GM18907 (cell line): ENCODE measurements at regions not wholly inside any gene's neighbourhood (a gene's known extent, or its start where the extent isn't known, plus 50 kb on each side); places are given as distances from the start of the nearest gene placed in this dataset.
"Not testable (repeated sequence)": the region's sequence is repeated elsewhere in the genome, so short reads cannot be mapped to it uniquely, and the experiment has no call there.

ENCODE experiments used
- ATAC-seq: cut with Tn5 transposase; IDR thresholded peaks from one replicate; pipeline ENCODE4 v1.9.1; 2021; ENCODE audit warnings: mild to moderate bottlenecking, moderate library complexity; ENCODE audit not compliant: unreplicated experiment

DNA sequence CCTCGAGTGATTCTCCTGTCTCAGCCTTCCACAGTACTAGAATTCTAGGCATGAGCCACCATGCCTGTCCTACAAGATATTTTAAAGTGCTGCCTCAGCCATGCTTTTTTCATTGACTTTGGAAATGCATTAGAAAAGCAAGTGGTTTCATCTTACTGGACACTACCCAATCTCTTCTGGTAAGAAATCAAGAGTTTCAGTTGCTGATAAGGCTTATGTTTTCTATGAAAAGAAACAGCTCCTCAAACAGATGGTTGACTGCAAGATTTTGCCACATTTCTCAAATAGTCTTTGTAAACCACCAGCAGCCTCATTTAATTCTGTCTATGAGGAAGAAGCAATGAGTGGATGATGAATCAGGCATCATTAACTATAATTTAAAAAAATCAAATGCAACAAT, 264.5 kb upstream of the LRP1B start:
- no peak for ATAC-seq

DNA sequence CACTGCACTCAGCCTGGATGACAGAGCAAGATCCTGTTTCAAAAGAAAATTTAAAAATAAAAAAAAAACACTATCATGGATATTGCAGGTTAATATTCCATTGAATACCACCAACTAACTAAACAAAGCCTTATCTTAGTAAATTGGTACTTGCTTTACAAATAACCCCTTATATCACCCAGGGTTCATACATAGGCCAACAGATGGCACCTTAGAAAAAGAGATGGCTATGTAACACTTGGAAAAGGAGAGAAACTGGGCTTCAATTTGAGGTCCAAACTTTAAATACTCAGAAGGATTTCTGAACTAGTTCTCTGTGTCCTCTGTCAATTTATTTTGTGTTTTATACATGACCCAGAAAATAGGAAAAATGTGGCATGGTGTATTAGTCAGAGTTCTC, 249.6 kb upstream of the LRP1B start:
- no peak for ATAC-seq

DNA sequence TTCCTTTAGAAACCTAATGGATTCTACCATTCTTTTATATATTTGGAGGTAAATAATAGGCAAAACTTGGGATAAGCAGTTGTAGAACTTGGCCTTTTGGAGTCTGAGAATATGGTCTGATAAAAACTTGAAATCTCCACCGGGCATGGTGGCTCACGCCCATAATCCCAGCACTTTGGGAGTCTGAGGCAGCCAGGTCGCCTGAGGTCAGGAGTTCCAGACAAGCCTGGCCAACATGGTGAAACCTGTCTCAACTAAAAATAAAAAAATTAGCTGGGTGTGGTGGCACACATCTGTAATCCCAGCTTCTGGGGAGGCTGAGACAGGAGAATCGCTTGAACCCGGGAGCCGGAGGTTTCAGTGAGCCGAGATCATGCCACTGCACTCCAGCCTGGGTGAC, 231.3 kb upstream of the LRP1B start:
- ATAC-seq, result not testable (repeated sequence)

DNA sequence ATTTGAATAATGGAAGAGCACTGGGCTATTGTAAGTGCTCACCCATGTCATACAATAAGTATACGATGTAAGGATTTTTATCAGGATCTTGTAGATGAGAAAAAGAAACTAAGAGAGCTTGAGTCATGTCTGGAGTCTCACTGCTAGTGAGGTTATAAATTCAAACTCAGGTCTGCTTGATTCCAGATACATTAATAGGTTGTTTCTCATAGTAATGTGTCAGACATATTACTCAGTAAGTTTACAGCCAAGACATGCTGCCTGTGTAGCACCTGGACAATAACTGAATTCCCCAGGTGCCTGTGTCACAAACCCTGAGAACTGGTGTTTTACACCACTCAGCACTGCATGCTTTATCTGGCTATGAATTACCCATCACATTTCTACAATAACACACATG, 216.9 kb upstream of the LRP1B start:
- no peak for ATAC-seq

DNA sequence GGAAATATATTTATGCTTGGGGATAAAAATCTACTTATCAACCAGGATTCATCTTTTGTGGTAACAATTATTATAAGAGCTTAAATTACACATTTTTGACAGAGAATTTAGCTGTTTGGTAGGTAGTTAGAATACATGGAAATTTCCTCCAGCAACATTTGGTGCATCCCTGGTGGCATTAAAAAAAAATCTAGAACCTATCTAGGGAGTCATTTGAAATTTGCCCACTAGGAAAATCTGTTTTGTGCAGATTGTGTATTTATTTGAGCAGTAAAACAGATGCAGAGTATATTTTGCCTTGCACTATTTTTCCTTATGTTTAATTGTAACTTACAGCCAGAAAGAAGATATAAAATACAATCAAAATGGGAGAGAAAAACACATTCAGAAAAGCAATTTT, 208.4 kb upstream of the LRP1B start:
- no peak for ATAC-seq

DNA sequence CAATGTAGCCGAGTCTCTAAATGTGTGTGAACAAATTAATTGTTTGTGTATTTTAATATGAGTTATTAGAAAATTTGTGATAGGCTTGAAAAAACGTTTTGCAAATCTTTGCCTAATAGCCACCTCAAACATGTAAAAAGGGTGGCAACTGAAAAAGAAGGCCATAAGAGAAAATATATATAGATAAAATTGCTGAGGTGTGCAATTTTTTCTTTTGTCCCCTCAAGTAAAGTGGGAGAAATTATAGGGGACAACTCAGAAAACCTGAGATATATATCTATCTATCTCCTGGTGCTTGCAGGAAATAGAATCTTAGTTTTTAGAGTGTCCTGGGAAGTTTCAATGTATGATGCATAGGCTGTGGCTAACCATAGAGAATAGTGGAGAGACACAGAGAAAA, 201.4 kb upstream of the LRP1B start:
- ATAC-seq, result no peak

DNA sequence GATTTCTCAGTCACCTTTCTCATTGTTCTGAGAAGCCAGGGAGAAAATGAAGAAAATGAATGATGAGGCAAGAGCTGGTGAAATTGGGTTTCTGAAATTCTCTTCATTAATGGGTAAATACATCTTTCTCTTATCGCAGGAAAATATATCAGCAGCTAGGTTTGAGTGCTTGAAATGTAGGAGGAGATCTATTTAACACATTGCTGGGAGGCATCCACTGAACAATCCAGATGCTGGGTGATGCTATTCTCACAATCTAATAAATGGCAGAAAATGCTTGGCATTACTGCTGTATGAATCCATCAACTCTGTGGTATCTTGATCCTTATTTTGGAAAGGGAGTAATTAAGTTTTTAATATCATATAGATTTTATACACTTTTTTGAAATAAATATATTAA, 199.6 kb upstream of the LRP1B start:
- no peak for ATAC-seq

DNA sequence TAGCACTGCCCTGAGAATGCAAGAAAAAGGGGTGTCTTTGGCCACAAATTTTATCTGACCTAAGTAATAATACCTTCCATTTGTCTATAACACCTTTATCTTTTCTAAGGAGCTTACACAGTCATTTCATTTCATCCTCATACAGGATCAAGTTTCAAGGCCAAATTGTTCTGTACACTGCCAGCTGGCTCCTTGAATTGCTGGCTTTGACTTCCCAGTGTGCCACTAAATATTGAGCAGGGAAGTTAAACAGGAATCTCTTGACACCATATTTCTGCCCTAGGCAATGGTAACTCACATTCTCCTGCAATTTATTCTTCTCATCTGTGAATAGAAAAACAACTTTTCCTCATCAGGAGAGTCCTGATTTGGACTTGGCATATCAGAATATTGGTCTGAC, 195.1 kb upstream of the LRP1B start:
- no peak for ATAC-seq

DNA sequence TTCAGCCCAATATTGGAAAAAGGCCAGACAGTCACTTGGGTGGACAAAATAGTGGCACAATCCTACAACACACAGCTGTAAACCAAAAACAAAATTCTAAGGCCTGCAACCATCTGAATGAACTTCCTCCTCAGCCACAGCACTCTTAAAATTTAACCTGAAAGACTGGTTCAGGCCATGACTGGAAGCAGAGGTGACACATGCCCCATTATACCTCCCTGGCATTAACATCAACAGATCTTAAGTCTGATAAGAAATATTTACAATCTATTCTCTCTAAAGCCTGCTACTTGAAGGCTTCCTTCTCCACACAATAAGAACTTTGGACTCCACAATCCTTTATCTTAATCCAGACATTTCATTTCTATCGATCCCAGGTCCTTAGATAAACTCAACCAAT, 192.4 kb upstream of the LRP1B start:
- ATAC-seq, result no peak

DNA sequence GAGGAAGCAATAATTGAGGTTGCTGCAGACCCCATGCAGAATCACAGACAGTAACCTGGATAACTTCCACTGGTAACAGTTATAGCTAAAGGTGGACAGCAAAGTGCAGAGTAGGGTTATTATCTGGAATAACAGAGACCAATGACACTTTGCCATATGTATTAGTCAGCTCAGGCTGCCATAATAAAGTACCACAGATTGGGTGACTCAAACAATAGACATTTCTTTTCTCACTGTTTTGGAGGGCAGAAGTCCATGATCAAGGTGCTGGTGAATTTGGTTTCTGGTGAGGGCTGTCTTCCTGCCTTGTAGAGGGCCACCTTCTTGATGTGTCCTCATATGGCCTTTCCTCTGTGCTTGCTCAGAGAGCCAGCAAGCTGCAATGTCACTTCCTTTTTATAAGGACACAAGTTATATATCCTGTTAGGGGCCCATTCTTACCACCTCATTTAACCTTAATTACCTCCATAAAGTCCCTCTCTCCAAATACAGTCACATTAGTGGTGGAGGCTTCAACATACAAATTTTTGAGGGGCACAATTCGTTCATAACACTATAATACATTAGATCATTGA, 191.0 kb upstream of the LRP1B start:
- ATAC-seq, result no peak

DNA sequence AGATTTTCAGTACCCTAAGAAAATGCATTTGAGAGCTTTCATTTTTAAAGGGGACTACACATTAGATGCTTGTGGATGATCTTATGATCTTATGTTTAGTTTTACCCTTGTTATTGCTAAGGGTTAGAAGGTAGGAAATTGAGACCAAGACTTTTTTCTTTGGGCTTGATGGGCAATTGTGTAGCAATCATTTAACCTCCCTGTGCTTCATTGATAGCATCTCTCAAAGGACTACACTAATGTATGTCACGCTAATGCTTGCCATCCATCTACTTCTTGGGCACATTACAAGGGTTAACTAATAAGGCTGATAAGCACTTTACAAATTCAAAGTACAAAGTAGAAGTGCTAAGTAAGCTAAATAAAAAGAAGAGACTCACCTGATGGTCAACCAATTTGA, 189.3 kb upstream of the LRP1B start:
- no peak for ATAC-seq

DNA sequence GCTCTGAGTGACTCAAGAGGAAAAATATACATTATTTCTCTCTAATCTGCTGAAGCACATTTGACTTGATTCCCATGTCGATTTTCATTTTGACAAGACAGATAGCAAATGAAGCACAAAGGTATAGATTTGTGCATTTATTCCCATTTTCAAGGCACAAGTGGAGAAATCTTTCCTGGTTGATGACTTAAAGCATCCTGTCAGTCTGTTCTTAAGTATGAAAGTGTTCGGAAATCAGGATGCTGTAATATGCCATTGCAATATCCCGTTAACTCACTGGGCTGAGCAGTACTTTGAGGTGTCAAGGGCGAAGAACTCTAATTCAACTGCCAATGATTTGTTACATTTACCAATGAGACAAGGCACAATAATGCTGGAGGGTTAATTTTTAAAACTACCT, 185.2 kb upstream of the LRP1B start:
- no peak for ATAC-seq

DNA sequence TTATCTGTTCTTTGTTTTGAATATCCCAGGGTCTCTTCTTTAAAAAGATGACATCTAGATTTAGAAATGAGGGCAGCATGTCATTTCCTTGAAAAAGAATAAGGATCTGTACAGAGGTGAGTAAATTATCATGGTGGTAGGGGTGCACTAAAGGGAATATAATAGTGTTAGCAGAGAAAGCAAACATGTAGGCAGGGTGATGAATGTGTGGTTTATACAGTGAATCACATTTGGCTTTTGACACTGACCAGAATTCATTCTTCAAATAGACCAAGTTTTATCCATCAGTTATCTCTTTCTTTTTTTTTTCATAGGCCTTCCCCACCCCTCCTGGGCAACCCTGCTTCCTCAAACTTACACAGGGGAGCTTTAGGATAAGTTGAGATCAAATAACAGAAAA, 184.5 kb upstream of the LRP1B start:
- no peak for ATAC-seq

DNA sequence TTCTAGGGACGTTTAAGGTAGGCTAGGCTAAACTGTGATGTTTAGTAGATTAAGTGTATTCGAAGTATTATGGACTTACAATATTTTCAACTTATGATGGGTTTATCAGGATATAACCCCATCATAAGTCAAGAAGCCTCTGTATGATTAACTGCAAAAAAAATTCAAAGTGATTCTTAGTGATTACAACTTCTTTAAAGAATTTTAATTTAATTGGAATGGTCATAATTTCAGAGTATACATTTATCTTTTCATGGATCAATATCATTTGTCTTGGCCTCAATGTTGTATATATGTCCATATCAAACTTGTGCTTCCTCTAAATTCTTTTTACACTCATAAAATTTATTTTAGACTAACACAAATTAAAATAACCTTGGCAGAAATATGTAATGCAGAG, 183.3 kb upstream of the LRP1B start:
- ATAC-seq, result no peak

DNA sequence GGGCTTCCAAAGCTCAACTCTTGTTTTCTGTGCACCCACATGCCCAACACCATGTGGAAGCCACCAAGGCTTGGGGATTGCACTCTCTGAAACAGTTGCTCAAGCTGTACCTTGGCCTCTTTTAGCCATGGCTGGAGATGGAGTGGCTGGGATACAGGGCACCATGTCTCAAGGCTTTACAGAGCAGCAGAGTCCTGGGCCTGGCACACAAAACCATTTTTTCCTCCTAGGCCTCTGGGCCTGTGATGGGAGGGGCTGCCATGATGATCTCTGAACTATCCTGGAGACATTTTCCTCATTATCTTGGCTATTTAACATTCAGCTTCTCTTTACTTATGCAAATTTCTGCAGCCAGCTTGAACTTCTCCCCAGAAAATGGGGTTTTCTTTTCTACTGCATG, 179.7 kb upstream of the LRP1B start:
- no peak for ATAC-seq

DNA sequence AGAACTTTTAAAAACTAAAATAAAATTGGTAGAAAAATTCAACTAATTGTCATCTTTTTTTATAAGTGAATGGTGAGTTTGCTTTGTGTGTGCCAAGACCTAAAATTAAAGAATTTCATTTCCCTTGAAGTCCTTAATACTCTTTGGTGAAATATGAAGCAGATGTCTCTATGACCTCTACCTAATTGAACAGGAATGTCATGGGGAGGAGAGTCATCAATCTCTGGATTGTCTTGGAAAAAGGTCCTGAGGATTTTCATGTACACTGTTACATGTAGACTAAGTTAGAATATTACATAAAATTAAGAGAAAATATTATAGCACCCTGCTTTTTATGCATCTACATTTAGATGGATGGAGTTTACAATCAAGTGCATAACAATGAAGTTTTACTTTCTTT, 177.9 kb upstream of the LRP1B start:
- no peak for ATAC-seq

DNA sequence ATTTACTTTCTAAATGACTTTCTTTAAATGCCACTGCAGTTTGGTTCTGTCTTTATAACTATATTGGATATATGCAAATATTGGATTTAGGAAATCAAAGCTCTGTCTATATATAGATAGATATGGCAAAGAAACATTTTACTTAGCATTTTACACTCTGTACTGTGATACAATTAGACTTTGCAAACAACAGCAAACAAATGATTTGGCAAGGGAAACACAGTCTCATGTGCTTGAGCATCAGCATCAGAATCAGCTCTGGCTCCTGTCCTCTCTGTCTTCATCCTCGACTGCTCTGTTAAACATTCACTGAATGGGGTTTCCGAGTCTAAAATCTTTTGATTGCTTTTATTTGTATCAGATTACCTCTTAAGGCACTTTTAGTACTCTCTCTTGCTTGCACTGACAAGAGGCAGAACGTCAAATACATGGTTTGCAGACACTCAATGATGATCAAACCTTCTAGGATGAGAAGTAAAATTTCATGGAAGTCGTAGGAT, 176.8 kb upstream of the LRP1B start:
- ATAC-seq, result no peak

DNA sequence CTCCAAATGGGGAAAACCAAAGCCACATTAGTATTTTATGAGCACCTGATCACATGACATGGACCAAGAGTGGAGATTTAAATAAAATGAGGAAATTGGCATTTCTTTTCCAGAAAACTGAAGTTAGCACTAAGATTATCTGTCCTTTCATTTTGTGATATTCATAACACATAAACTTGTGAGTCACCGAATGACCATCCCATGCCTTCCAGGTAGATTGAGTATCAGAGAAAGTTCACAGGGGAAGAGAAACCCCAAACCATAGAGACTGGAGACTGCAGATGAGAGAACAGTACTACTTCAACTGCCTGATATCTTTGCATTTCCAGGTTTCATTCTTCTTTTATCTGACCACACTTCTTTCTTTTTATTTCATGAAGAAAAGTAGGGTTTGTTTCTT, 176.3 kb upstream of the LRP1B start:
- ATAC-seq, result no peak

DNA sequence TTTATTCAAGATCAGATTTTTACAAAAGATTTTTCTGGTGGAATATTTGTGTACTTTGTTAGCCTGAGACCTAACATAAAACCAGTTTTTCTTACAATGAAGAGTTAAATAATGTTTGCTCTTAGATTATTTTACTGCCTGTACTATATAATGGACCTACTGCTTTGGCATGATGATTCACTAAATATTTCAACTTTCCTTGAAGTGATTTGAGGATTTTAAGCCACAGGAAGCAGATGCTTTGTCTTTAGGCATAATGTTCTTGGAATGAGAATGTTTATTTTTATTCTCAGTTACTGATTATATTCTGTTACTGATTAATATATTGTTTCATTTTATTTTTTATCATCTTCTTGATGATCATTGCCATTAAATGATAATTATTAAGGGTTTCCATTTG, 175.3 kb upstream of the LRP1B start:
- no peak for ATAC-seq

DNA sequence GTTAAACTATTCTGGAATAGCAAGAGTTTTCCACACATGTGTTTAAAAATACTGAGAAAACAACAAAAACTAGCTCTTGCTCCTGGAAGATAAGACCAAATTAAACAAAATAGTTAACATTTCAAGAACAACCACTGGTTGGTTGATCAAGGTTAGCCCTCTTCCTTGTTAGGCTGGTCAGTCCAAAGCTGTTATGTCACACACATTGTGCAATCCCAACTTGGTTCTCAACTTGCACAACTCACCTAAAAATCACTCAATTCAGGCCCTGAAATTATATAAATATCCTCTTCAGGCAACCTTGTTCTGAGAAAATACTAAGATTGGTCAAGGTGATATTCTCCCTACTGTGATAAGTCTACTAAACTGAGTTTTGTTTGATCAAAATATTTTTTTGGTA, 169.7 kb upstream of the LRP1B start:
- no peak for ATAC-seq

DNA sequence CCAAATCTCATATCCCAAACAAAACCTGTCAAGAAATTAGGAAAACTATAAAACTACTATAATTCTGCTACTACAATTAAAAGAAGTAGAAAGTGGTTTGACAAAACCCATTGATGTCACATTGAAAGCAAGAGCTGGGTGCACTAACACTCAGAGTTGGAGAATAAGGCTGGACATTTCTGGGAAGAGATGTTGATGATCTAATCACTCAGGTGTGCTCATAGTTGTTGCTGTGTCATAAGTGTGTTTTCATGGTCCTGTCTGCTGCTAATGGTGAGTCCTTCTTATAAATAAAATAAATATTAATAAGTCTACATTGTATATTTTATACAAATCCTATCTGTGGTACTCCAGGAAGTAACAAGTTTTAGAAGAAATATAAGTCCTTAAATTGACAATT, 168.2 kb upstream of the LRP1B start:
- no peak for ATAC-seq

DNA sequence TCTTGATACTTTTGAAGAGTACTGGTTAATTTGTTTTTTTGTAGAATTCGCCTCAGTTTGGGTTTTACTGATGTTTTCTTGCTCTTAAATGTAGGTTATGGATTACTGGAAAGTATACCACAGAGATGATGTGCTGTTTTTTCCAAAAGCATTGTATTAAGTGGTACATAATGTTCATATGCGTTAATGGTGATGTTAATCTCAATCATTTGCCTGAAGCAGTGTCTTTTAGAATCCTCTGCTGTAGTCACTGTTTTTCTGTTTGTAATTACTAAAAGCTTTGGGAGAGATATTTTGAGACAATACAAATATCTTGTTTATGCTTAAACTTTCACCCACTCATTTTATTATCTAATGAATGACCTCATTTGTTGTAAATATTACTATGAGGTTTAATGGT, 163.4 kb upstream of the LRP1B start:
- ATAC-seq, result no peak

DNA sequence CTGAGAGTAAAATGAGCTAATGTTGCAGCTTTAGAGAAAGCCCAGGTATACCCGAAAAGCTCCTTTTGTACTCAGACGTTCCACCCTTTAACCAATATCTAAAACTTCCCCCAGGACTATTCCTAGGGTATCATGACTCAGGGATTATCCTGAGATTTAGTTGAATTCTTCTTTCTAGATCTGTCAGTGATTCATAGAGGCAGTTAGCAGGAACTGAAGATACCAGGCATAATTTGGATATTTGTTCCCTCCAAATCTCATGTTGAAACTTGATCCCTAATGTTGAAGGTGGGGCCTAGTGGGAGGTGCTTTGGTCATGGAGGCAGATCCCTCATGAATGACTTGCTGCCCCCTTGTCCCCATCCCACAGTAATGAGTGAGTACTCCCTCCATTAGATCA, 161.2 kb upstream of the LRP1B start:
- ATAC-seq, result no peak

DNA sequence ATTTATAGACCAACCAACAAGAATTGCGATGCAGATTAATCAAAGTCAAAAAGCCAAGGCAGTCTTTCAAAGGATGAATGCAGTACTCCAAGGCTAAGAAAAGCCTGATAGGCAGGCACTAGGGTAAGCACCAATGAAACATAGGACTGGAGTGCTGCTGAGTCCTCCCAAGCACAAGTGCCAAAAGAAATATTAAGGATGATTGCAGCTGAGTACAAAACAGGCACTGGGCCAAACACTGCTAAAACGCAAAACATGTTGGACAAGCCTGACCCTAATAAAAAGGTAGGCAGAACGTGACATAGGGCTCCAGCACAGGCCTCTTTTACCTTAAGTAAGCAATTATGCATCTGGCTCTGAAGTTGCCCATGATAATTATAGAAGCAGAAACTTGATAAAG, 160.1 kb upstream of the LRP1B start:
- ATAC-seq, result no peak
